DOHH2 (cell line): ENCODE measurements at regions not wholly inside any gene's neighbourhood (a gene's known extent, or its start where the extent isn't known, plus 50 kb on each side); places are given as distances from the start of the nearest gene placed in this dataset.

Experiments used
- CTCF ChIP-seq: fragments of 200-600 bp; sonication (generic); IDR thresholded peaks from one replicate; pipeline ENCODE4 v1.5.1; 2014; ENCODE audit warnings: antibody characterized with exemption, mild to moderate bottlenecking, low read depth, low read length; ENCODE audit not compliant: poor library complexity, severe bottlenecking
- EZH2phosphoT487 ChIP-seq: fragments of 200-600 bp; sonication (generic); IDR thresholded peaks from 2 replicates; pipeline ENCODE4 v1.6.1; 2017; ENCODE audit warnings: borderline replicate concordance, mild to moderate bottlenecking, antibody characterized with exemption, low read length, moderate library complexity, mixed read lengths

GRCh38 chr15:29911705-29912104 lies 89.4 kb upstream of the TJP1 start:
- TF ChIP-seq CTCF (no peak), EZH2phosphoT487 (no peak)
